ENCODE measurements at regions not wholly inside any gene's neighbourhood (a gene's known extent, or its start where the extent isn't known, plus 50 kb on each side); places are given as distances from the start of the nearest gene placed in this dataset.

DNA sequence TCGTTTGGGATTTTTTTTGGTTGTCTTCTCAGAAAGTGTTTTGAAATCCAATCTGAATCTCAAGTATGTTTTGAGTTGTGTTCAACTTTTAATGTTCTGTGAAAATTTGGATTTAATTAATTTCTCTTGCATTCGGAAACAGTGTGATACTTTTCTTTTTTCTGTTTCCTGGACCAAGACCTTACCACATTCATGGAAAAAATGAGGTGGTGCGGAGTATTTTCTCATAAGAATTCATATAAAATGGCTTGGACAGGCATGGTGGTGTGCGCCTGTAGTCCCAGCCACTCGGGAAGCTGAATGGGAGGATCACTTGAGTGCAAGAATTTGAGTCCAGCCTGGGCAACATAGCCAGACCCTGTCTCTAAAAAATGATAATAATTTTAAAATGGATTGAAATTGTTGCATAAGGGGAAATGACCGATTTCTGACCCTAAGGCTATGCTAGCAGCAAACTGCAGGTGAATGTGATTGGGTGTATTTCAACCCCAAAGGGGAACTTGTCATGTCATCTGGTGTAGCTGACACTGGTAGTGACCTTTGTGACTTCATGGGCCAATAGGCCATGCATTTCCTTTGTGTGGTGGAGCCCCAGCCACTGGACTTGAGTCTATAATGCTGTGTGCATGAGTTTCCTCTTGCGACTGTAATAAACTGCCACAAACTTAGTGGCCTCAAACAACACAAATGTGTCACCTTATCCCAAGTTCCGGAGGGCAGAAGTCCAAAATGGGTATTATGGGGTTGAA, 123.5 kb upstream of the RFLNA start:
- no peak for ATAC-seq
- TF ChIP-seq OSR1 (CRISPR knock-in tag; IDR thresholded peaks at IDR 0.05) (no peak), RARB (CRISPR knock-in tag; IDR thresholded peaks at IDR 0.05) (no peak), PPARA (CRISPR knock-in tag; IDR thresholded peaks at IDR 0.05; ENCODE audit: borderline replicate concordance) (no peak)

DNA sequence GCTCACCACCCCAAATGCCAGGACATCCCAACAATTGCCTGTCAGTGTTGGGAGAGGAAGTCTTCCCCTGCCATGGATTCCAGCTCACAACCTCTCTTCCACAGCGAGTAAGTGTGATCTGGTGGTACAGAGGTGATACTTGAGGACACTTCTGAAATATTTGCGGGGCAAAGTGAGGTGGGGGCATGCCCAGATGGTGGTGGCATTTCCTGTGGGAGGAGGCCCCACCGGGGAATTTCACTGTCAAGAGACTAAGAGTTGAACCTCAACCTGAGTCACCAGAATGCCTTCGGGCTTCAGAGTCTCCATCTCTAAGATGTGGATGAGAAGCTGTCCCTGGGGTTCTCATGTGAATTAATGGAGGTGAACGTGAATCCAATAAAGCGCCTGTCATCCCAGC, 122.3 kb upstream of the RFLNA start:
- no peak for ATAC-seq
- TF ChIP-seq ZNF70 (CRISPR knock-in tag; IDR thresholded peaks at IDR 0.05) (no peak), ZC3H10 (CRISPR knock-in tag; IDR thresholded peaks at IDR 0.05) (no peak), CSDC2 (CRISPR knock-in tag; IDR thresholded peaks at IDR 0.05) (no peak), RARB (CRISPR knock-in tag; IDR thresholded peaks at IDR 0.05) (no peak), ESRRG (CRISPR knock-in tag; IDR thresholded peaks at IDR 0.05) (no peak), ISL1 (CRISPR knock-in tag; IDR thresholded peaks at IDR 0.05) (no peak)

DNA sequence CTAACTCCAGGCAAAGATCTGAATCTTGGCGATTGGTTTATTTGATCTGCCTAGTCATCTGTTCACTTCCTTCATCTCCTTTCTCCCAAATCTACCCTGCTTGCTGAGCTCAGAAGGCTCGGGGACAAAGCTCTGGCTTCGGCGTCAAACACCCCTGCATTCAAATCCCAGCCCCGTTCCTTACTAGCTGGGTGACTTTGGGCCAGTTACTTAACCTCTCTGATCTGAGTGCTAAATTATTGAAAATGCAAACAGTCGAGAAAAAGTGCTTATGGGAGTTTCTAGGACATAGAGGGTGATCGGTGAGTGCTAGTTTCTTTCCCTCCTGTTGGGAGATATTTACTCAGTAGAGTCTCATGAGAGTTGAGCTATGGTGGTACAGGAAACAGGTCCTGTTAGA, 121.2 kb upstream of the RFLNA start:
- TF ChIP-seq ZFP3 (CRISPR knock-in tag; IDR thresholded peaks at IDR 0.05) (no peak), ZNF8 (CRISPR knock-in tag; IDR thresholded peaks at IDR 0.05) (no peak), TOX (CRISPR knock-in tag; IDR thresholded peaks at IDR 0.05; ENCODE audit: borderline replicate concordance) (no peak), PPARA (CRISPR knock-in tag; IDR thresholded peaks at IDR 0.05; ENCODE audit: borderline replicate concordance) (no peak), ZNF565 (CRISPR knock-in tag; conservative IDR thresholded peaks at IDR 0.05; ENCODE audit: low read depth) (no peak)
- TF ChIP-seq, protein P1, sequence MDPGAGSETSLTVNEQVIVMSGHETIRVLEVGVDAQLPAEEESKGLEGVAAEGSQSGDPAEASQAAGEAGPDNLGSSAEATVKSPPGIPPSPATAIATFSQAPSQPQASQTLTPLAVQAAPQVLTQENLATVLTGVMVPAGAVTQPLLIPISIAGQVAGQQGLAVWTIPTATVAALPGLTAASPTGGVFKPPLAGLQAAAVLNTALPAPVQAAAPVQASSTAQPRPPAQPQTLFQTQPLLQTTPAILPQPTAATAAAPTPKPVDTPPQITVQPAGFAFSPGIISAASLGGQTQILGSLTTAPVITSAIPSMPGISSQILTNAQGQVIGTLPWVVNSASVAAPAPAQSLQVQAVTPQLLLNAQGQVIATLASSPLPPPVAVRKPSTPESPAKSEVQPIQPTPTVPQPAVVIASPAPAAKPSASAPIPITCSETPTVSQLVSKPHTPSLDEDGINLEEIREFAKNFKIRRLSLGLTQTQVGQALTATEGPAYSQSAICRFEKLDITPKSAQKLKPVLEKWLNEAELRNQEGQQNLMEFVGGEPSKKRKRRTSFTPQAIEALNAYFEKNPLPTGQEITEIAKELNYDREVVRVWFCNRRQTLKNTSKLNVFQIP (CRISPR knock-in tag; IDR thresholded peaks at IDR 0.05; ENCODE audit: borderline replicate concordance, low read depth): no peak
- TF ChIP-seq, protein P2, sequence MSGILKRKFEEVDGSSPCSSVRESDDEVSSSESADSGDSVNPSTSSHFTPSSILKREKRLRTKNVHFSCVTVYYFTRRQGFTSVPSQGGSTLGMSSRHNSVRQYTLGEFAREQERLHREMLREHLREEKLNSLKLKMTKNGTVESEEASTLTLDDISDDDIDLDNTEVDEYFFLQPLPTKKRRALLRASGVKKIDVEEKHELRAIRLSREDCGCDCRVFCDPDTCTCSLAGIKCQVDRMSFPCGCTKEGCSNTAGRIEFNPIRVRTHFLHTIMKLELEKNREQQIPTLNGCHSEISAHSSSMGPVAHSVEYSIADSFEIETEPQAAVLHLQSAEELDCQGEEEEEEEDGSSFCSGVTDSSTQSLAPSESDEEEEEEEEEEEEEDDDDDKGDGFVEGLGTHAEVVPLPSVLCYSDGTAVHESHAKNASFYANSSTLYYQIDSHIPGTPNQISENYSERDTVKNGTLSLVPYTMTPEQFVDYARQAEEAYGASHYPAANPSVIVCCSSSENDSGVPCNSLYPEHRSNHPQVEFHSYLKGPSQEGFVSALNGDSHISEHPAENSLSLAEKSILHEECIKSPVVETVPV (CRISPR knock-in tag; IDR thresholded peaks at IDR 0.05): no peak
- TF ChIP-seq, protein P3, sequence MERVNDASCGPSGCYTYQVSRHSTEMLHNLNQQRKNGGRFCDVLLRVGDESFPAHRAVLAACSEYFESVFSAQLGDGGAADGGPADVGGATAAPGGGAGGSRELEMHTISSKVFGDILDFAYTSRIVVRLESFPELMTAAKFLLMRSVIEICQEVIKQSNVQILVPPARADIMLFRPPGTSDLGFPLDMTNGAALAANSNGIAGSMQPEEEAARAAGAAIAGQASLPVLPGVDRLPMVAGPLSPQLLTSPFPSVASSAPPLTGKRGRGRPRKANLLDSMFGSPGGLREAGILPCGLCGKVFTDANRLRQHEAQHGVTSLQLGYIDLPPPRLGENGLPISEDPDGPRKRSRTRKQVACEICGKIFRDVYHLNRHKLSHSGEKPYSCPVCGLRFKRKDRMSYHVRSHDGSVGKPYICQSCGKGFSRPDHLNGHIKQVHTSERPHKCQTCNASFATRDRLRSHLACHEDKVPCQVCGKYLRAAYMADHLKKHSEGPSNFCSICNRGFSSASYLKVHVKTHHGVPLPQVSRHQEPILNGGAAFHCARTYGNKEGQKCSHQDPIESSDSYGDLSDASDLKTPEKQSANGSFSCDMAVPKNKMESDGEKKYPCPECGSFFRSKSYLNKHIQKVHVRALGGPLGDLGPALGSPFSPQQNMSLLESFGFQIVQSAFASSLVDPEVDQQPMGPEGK (CRISPR knock-in tag; IDR thresholded peaks at IDR 0.05; ENCODE audit: borderline replicate concordance): no peak
- ATAC-seq: no peak

DNA sequence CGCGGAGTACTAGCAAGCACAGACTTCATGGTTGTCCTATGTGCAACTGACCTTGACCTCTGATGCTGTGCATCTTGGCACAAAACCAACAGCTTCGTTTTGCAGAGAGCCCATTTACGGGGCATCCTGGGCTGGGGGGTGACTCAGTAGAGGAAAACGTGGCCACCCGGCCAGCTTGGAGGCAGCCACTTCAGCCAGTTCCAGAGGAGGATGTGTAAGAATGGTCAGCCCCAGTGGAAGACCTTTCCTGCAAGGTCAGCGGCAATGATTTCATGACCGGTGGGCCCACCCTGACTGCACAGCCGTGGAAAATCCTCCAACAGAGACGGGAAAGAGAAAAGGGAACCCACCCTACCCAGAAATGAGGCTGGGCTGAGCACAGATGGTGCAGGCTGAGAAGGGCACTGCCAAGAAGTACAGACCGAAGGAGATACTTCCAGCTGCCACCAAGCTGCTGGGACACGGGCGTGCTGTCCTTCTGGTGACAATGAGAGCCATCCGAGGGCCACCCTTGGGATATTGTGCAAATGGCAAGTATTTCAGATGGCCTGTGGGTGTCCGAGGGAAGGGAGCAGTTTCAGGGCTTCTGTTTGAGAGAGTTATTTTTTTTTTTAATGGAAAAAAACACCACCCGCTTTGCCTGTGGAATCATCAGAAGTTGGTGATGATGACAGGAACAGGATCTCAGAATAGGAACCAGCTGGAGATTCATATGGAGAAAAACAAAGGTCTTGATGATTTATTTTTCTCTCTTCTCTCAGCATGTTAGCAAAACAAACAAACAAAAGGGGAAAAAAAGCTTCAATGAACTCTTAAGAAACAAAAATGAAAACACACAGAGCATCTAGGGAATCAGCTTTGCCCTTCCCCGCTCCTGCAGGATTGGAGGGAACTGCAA, 120.2 kb upstream of the RFLNA start:
- ATAC-seq: no peak
- TF ChIP-seq RARB (CRISPR knock-in tag; IDR thresholded peaks at IDR 0.05) (no peak), ZC3H10 (CRISPR knock-in tag; IDR thresholded peaks at IDR 0.05) (no peak)

DNA sequence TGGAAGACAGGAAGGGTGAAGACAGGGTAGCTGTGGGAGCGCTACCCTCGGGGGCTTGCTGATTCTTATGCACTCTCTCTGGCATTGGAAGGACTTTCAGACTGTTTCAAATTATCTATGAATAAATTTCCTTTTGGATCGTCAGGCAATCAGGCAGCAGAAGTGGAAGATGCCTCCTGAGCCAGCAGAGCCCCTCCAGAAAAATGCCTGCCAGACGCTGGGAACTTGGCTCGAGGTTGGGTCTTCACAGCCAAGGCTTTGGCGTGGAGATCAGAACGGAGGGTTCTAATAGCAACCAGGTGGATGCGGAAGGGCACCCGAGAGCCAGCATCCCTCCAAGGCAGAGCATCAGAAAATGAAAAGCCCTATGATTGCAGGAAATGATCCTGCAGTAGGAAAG, 119.2 kb upstream of the RFLNA start:
- no peak for ATAC-seq
- TF ChIP-seq ZC3H10 (CRISPR knock-in tag; IDR thresholded peaks at IDR 0.05) (no peak), TOX (CRISPR knock-in tag; IDR thresholded peaks at IDR 0.05; ENCODE audit: borderline replicate concordance) (no peak), SNAI2 (CRISPR knock-in tag; IDR thresholded peaks at IDR 0.05) (no peak), ZNF70 (CRISPR knock-in tag; IDR thresholded peaks at IDR 0.05) (no peak), ZFP3 (CRISPR knock-in tag; IDR thresholded peaks at IDR 0.05) (no peak), ISL1 (CRISPR knock-in tag; IDR thresholded peaks at IDR 0.05) (no peak), ZNF565 (CRISPR knock-in tag; conservative IDR thresholded peaks at IDR 0.05; ENCODE audit: low read depth) (no peak), RARB (CRISPR knock-in tag; IDR thresholded peaks at IDR 0.05) (no peak)
- TF ChIP-seq, protein P4, sequence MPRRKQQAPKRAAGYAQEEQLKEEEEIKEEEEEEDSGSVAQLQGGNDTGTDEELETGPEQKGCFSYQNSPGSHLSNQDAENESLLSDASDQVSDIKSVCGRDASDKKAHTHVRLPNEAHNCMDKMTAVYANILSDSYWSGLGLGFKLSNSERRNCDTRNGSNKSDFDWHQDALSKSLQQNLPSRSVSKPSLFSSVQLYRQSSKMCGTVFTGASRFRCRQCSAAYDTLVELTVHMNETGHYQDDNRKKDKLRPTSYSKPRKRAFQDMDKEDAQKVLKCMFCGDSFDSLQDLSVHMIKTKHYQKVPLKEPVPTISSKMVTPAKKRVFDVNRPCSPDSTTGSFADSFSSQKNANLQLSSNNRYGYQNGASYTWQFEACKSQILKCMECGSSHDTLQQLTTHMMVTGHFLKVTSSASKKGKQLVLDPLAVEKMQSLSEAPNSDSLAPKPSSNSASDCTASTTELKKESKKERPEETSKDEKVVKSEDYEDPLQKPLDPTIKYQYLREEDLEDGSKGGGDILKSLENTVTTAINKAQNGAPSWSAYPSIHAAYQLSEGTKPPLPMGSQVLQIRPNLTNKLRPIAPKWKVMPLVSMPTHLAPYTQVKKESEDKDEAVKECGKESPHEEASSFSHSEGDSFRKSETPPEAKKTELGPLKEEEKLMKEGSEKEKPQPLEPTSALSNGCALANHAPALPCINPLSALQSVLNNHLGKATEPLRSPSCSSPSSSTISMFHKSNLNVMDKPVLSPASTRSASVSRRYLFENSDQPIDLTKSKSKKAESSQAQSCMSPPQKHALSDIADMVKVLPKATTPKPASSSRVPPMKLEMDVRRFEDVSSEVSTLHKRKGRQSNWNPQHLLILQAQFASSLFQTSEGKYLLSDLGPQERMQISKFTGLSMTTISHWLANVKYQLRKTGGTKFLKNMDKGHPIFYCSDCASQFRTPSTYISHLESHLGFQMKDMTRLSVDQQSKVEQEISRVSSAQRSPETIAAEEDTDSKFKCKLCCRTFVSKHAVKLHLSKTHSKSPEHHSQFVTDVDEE (CRISPR knock-in tag; IDR thresholded peaks at IDR 0.05): no peak
- TF ChIP-seq, protein P3 (CRISPR knock-in tag; IDR thresholded peaks at IDR 0.05; ENCODE audit: borderline replicate concordance): no peak

All from SK-N-SH treated with all-trans-retinoic acid at 6 μM for 48 hours (cell line).